GM13976 (cell line): ENCODE measurements at regions not wholly inside any gene's neighbourhood (a gene's known extent, or its start where the extent isn't known, plus 50 kb on each side); places are given as distances from the start of the nearest gene placed in this dataset.

Experiments used
- DNase-seq: peaks from one replicate; pipeline ENCODE4 v3.0.0; 2012; ENCODE audit warnings: low spot score
- CTCF ChIP-seq: IDR thresholded peaks from 2 replicates; pipeline ENCODE4 v1.5.1; 2012; ENCODE audit warnings: borderline replicate concordance, mild to moderate bottlenecking; ENCODE audit not compliant: insufficient read depth; ENCODE audit errors: extremely low read depth, missing control alignments, control extremely low read depth
- in situ Hi-C: fragments of 300-500 bp; cut with MboI; formaldehyde crosslinking; loops from one replicate; pipeline ENCODE4 v1.12.0; 2022; ENCODE audit warnings: low sequenced_read_pairs, mixed read lengths, inconsistent platforms; ENCODE audit not compliant: unreplicated experiment

DNA sequence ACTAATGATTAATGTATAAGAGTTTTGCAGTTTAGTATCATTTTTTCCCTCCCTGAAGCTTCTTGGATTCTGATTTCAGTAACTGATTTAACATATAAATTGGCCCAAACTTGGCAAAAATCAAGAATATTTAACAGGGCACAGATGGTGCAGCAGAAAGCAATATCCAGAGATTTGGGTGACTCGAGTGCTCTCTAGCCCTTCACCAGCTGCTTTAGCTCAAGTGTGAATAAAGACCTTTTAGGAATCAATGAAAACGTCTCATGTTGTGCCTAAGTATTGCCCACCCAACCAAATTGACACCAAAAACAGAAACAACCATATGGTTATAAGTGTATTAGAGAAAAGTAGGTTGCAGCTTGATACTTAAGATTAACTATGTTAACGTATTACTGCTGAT, 933.4 kb upstream of the PTPRD start:
- no peak for TF ChIP-seq CTCF
- no peak for DNase-seq
- in situ Hi-C loops, result no loop called here

DNA sequence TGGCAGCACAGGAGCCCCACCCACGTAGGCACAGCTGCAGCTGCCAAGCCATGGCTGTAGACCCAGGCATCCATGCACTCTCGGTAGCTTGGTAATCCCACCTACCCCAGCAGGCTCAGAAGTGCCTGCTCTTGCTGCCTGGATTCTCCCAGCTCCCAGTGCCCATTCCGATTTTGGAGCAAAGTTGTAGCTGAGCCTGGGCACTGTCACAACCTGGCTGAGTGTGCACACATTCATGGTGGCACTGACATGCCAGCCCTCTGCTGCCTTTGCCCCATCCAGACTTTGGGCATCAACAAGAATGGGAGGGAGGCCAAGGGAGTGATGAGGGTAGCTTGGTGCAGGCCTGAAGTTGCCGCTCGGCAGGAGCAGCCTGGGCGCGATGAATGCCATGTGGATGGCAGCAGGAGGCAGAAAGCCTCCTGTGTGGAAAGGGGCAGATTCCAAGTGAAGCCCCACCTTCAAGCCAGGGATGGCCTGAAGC, 936.6 kb upstream of the PTPRD start:
- DNase-seq, result no peak
- in situ Hi-C loops, result no loop called here
- no peak for TF ChIP-seq CTCF

DNA sequence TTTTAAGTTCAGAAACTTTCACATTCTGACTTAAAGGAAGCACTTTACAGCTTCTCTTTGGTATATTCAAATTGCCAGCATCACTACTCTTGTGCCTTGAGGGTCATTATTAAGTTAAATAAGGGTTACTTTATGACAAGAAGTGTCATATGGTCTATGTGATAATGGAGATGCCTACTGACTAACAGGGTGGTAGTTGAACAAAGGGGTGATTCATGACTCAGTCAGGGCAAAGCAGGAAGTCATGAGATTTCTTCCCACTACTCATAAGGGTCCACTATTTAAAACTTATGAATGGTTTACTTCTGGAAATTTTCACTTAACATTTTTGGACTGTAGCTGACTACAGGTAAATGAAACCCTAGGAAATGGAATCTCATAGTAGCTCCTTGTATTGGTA, 938.3 kb upstream of the PTPRD start:
- in situ Hi-C loops, result no loop called here
- DNase-seq, result no peak
- no peak for TF ChIP-seq CTCF

GRCh38 chr9:11558043-11558442, 945.2 kb upstream of the PTPRD start:
- no peak for DNase-seq
- TF ChIP-seq CTCF, result no peak
- in situ Hi-C loops, result no loop called here

DNA sequence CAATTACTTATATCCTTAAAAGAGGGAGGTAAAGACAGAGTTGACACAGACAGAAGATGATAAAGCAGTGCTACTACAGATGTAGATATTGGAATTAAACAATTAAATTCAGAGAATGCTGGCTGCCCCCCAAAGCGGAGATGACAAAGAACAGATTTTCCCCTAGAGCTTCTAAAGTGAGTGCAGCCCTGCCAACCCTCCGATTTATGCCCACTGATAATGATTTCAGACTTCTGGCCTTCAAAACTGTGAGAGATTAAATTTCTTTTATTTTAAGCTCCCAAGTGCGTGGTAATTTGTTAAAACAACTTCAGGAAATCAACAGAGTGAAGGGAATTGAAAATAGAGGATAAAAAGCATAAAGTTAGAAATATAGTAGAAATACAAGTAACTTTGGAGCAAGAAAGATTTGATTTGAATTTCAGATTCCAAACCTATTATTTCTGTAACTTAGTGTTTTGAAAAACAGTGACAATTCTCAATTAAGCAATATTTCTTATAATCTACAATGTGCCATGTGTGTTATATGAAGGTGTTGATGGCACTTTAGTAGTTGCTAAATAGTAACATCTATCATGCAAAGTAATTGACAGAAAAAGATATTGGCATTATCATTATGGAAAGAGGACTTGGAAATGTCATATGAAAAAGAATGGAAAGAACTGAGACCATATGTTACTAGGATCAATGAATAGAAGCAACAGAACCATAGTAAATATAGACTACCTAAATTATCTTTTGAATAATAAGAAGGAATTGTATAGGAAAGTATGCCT, 946.4 kb upstream of the PTPRD start:
- no peak for DNase-seq
- in situ Hi-C loops, result no loop called here

DNA sequence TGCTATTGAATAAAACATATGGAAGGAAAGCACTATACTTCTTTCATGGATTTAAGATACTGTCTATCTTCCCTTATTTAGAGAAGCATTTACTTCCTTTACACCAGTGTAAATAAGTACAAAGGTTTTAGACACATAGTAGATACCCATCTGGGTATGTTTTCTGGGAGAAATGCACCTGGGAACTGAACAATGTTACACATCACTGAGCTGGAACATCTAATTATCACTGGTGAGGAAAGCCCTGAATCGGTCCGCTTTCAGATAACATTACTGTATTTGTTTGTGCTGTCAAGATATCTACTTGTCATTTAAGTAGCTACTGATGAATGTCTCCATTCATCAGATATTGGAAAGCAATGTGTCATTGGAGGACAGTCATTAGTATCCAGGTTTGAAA, 964.7 kb upstream of the PTPRD start:
- in situ Hi-C loops, result no loop called here
- DNase-seq, result no peak
- TF ChIP-seq CTCF, result no peak

More for the DNA sequence above, 946.4 kb upstream of the PTPRD start:
- TF ChIP-seq CTCF, result no peak
